HepG2 (cell line): ENCODE measurements at regions not wholly inside any gene's neighbourhood (a gene's known extent, or its start where the extent isn't known, plus 50 kb on each side); places are given as distances from the start of the nearest gene placed in this dataset.

ENCODE experiments used
- SNAPC2 ChIP-seq: sonication (generic); formaldehyde crosslinking; IDR thresholded peaks from 2 replicates; pipeline ENCODE4 v1.8.1; 2022; ENCODE audit warnings: mild to moderate bottlenecking, missing genetic modification reagents
- ZNF326 ChIP-seq: sonication (generic); formaldehyde crosslinking; IDR thresholded peaks from 2 replicates; pipeline ENCODE4 v1.4.0; 2020; ENCODE audit warnings: missing genetic modification reagents, borderline replicate concordance
- ZNF75D ChIP-seq: sonication (generic); formaldehyde crosslinking; IDR thresholded peaks from 2 replicates; pipeline ENCODE4 v1.8.1; 2023; ENCODE audit warnings: missing genetic modification reagents, mild to moderate bottlenecking, borderline replicate concordance
- TF ChIP-seq, protein P1 (sequence below): sonication (generic); formaldehyde crosslinking; IDR thresholded peaks from 2 replicates; pipeline ENCODE4 v1.4.0; 2020; ENCODE audit warnings: missing genetic modification reagents, borderline replicate concordance

DNA sequence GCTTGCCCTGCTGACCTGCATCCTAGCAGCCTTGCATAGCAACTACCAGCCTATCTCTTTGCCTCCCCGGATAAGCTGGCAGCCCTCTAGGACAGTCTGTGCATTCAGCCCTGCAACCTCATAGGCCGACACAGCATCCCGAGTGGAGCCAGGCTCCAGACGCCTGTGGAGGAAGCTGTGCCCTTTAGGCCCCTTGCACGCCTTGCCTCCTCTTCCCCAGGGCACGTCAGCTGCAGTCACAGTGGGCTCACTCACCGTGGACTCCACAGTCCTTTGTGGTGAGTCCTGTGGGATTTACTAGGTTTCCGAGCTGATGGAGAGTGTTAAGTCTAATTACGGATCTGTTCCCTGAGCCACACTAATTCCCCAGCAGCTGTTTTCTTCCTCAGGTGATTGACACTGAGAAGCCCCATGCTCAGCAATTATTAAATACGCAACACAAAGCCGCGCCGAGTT lies 540.0 kb downstream of the TCERG1L start:
- no peak for TF ChIP-seq SNAPC2 (CRISPR knock-in tag)
- TF ChIP-seq, protein P1, sequence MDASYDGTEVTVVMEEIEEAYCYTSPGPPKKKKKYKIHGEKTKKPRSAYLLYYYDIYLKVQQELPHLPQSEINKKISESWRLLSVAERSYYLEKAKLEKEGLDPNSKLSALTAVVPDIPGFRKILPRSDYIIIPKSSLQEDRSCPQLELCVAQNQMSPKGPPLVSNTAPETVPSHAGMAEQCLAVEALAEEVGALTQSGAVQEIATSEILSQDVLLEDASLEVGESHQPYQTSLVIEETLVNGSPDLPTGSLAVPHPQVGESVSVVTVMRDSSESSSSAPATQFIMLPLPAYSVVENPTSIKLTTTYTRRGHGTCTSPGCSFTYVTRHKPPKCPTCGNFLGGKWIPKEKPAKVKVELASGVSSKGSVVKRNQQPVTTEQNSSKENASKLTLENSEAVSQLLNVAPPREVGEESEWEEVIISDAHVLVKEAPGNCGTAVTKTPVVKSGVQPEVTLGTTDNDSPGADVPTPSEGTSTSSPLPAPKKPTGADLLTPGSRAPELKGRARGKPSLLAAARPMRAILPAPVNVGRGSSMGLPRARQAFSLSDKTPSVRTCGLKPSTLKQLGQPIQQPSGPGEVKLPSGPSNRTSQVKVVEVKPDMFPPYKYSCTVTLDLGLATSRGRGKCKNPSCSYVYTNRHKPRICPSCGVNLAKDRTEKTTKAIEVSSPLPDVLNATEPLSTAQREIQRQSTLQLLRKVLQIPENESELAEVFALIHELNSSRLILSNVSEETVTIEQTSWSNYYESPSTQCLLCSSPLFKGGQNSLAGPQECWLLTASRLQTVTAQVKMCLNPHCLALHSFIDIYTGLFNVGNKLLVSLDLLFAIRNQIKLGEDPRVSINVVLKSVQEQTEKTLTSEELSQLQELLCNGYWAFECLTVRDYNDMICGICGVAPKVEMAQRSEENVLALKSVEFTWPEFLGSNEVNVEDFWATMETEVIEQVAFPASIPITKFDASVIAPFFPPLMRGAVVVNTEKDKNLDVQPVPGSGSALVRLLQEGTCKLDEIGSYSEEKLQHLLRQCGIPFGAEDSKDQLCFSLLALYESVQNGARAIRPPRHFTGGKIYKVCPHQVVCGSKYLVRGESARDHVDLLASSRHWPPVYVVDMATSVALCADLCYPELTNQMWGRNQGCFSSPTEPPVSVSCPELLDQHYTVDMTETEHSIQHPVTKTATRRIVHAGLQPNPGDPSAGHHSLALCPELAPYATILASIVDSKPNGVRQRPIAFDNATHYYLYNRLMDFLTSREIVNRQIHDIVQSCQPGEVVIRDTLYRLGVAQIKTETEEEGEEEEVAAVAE (CRISPR knock-in tag), result no peak
- no peak for TF ChIP-seq ZNF326
- no peak for TF ChIP-seq ZNF75D
